Astrocyte of the spinal cord (primary cell): ENCODE measurements at regions not wholly inside any gene's neighbourhood (a gene's known extent, or its start where the extent isn't known, plus 50 kb on each side); places are given as distances from the start of the nearest gene placed in this dataset.

Experiments
- DNase-seq: peaks from one replicate; pipeline ENCODE4 v3.0.0; 2011; ENCODE audit warnings: low read depth, low spot score
- H3K4me3 ChIP-seq: 2 replicates; pipeline ENCODE4 v1.5.1; 2011; ENCODE audit warnings: low read depth, mild to moderate bottlenecking, low read length, moderate library complexity
- in situ Hi-C: cut with HindIII; loops from 2 replicates; pipeline ENCODE4 v1.10.0; 2017; ENCODE audit warnings: low sequenced_read_pairs
- TF ChIP-seq, protein P1 (sequence below): IDR thresholded peaks from 2 replicates; pipeline ENCODE4 v1.5.1; 2012; ENCODE audit warnings: low read depth, mild to moderate bottlenecking, low read length, inconsistent platforms

DNA sequence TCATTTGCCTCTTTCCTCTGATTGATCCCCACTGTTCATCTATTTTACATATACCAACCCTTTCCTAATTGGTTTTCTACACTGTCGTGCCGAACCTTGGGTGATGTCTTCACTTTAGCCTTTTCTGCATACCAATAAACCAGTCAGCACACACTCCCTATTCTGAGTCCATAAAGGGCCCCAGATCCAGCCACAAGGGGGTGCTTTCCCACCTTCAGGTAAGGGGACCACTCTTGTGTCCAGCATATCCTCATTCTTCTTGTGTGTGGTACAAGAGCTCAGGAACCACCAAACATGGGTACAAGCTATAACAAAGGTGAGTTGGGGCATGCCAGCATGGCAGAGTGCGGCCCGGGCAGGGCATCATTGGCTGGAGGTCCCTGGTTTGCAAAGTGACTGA is 859.8 kb downstream of the FSCB start:
- TF ChIP-seq, protein P1, sequence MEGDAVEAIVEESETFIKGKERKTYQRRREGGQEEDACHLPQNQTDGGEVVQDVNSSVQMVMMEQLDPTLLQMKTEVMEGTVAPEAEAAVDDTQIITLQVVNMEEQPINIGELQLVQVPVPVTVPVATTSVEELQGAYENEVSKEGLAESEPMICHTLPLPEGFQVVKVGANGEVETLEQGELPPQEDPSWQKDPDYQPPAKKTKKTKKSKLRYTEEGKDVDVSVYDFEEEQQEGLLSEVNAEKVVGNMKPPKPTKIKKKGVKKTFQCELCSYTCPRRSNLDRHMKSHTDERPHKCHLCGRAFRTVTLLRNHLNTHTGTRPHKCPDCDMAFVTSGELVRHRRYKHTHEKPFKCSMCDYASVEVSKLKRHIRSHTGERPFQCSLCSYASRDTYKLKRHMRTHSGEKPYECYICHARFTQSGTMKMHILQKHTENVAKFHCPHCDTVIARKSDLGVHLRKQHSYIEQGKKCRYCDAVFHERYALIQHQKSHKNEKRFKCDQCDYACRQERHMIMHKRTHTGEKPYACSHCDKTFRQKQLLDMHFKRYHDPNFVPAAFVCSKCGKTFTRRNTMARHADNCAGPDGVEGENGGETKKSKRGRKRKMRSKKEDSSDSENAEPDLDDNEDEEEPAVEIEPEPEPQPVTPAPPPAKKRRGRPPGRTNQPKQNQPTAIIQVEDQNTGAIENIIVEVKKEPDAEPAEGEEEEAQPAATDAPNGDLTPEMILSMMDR: no peak
- in situ Hi-C loops: no loop called here
- no peak overlapping the region for H3K4me3 ChIP-seq
- DNase-seq: no peak

DNA sequence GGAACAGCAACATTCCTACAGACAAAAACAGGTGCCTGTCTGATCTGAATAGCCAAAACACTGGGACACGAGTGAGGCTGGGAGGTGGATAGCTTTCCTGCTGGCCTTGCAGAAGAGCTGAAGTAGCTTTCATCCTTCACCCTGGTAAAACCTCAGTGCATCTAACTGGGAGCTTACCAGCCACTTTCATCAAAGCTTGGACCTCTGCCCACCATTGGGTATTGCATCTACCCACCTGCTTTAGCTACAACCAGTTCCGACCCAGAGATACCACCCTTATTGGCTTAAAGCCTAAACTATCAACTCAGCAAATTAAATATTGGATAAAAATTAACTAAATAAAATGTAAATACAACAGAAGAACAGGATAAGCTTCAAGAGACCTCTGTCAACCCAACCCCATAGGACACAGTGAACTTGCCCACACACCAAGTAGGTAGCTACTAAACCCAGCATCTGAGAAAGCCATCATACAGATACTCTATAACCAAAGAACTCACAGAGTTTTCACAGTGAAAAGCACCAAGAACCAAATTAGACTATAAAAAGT is 866.3 kb downstream of the FSCB start:
- H3K4me3 ChIP-seq: no peak overlapping the region
- in situ Hi-C loops: no loop called here
- no peak for DNase-seq

GRCh38 chr14:43625294-43625693 is 881.8 kb downstream of the FSCB start:
- no peak overlapping the region for H3K4me3 ChIP-seq
- TF ChIP-seq, protein P1: no peak
- in situ Hi-C loops: no loop called here
- DNase-seq: no peak

More for the DNA sequence above, 866.3 kb downstream of the FSCB start:
- TF ChIP-seq, protein P1: no peak

GRCh38 chr14:43621282-43621681 is 885.8 kb downstream of the FSCB start:
- no peak for DNase-seq
- no peak overlapping the region for H3K4me3 ChIP-seq
- TF ChIP-seq, protein P1: no peak
- in situ Hi-C loops: no loop called here

DNA sequence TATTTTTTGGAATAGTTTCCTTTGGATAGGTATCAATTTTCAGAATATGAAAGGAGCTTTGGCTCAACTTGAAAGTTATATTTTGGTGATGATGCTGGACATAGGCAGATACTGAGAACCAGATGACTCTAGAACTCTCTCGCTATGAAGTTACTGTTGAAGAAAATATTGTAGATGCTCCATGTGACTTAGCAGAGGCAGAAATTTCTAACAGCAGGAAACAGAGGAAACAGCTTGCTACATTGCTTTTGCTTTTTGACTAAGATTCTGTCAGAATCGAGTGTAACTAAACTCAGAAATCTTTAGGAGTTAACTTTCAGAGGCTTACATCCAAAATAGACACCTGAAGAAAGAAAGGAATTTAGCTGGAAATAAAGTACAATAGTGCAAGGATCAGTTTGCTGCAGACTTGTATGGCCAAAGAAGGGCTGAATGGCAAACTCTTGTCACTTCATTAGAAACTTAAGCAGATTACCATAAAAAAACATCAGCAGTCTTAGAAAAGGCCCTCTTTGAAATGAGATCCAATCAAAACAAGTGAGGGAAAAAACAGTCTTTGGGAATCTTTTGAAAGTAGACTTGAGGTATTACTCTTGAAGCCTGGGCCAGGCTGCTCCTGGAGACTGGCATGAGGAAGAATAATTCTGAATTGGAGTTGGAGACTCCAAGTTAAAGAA is 911.8 kb downstream of the FSCB start:
- no peak overlapping the region for H3K4me3 ChIP-seq
- TF ChIP-seq, protein P1: no peak
- in situ Hi-C loops: no loop called here
- no peak for DNase-seq

- in situ Hi-C loops: no loop called here
- no peak for DNase-seq
- H3K4me3 ChIP-seq: no peak overlapping the region
Measured at GRCh38 chr14:43591776-43592175, 915.3 kb downstream of the FSCB start.

More at GRCh38 chr14:43591776-43592175, 915.3 kb downstream of the FSCB start:
- TF ChIP-seq, protein P1: no peak
